ENCODE measurements at regions not wholly inside any gene's neighbourhood (a gene's known extent, or its start where the extent isn't known, plus 50 kb on each side); places are given as distances from the start of the nearest gene placed in this dataset.

- Histone ChIP-seq H3K27ac (ENCODE audit: low read depth, low read length) (no peak overlapping the region), H3K4me3 (ENCODE audit: low read depth, low read length) (no peak overlapping the region), H3K36me3 (ENCODE audit: control insufficient read depth, insufficient read depth, low read length) (no peaks in the 10 kb centered on the region), H3K9me3 (ENCODE audit: control insufficient read depth, insufficient read depth, low read length) (no peaks in the 10 kb centered on the region), H3K27me3 (ENCODE audit: control insufficient read depth, insufficient read depth, low read length) (no peaks in the 10 kb centered on the region), H3K9ac (ENCODE audit: low read depth, low read length) (no peak overlapping the region), H3K4me1 (ENCODE audit: control insufficient read depth, insufficient read depth, low read length) (peaks cover 10% of the 10 kb centered on the region; the same call in 1 of the 2 replicates)
These were observed 286.4 kb downstream of the PRDM5 start for GRCh38 chr4:120636120-120636630.

- peaks cover 10% of the 10 kb centered on the region; the same call in 1 of the 2 replicates for H3K4me1 ChIP-seq (ENCODE audit: control insufficient read depth, insufficient read depth, low read length)
- no peak overlapping the region for H3K27ac ChIP-seq (ENCODE audit: low read depth, low read length)
- H3K27me3 ChIP-seq (ENCODE audit: control insufficient read depth, insufficient read depth, low read length) = no peaks in the 10 kb centered on the region
- no peak overlapping the region for H3K4me3 ChIP-seq (ENCODE audit: low read depth, low read length)
- H3K9ac ChIP-seq (ENCODE audit: low read depth, low read length) = no peak overlapping the region
- H3K36me3 ChIP-seq (ENCODE audit: control insufficient read depth, insufficient read depth, low read length) = no peaks in the 10 kb centered on the region
- no peaks in the 10 kb centered on the region for H3K9me3 ChIP-seq (ENCODE audit: control insufficient read depth, insufficient read depth, low read length)
These were observed 288.7 kb downstream of the PRDM5 start for GRCh38 chr4:120633810-120634209.

- Histone ChIP-seq H3K36me3 (ENCODE audit: control insufficient read depth, insufficient read depth, low read length) (no peaks in the 10 kb centered on the region), H3K9ac (ENCODE audit: low read depth, low read length) (no peak overlapping the region), H3K4me3 (ENCODE audit: low read depth, low read length) (no peak overlapping the region), H3K27me3 (ENCODE audit: control insufficient read depth, insufficient read depth, low read length) (no peaks in the 10 kb centered on the region), H3K4me1 (ENCODE audit: control insufficient read depth, insufficient read depth, low read length) (peaks cover 5% of the 10 kb centered on the region; the same call in 1 of the 2 replicates), H3K27ac (ENCODE audit: low read depth, low read length) (no peak overlapping the region), H3K9me3 (ENCODE audit: control insufficient read depth, insufficient read depth, low read length) (no peaks in the 10 kb centered on the region)
These were observed 292.1 kb downstream of the PRDM5 start for GRCh38 chr4:120630427-120630826.

- no peaks in the 10 kb centered on the region for H3K27me3 ChIP-seq (ENCODE audit: control insufficient read depth, insufficient read depth, low read length)
- H3K9me3 ChIP-seq (ENCODE audit: control insufficient read depth, insufficient read depth, low read length) = no peaks in the 10 kb centered on the region
- no peak overlapping the region for H3K27ac ChIP-seq (ENCODE audit: low read depth, low read length)
- H3K4me1 ChIP-seq (ENCODE audit: control insufficient read depth, insufficient read depth, low read length) = peaks cover 2% of the 10 kb centered on the region; the same call in 1 of the 2 replicates
- H3K36me3 ChIP-seq (ENCODE audit: control insufficient read depth, insufficient read depth, low read length) = no peaks in the 10 kb centered on the region
- H3K9ac ChIP-seq (ENCODE audit: low read depth, low read length) = no peak overlapping the region
- no peak overlapping the region for H3K4me3 ChIP-seq (ENCODE audit: low read depth, low read length)
These were observed 292.9 kb downstream of the PRDM5 start for GRCh38 chr4:120629546-120630108.

GRCh38 chr4:120622601-120623000 lies 299.9 kb downstream of the PRDM5 start:
- H3K9ac ChIP-seq (ENCODE audit: low read depth, low read length) = no peak overlapping the region
- no peak overlapping the region for H3K27ac ChIP-seq (ENCODE audit: low read depth, low read length)
- no peak overlapping the region for H3K4me3 ChIP-seq (ENCODE audit: low read depth, low read length)
- no peaks in the 10 kb centered on the region for H3K9me3 ChIP-seq (ENCODE audit: control insufficient read depth, insufficient read depth, low read length)
- H3K27me3 ChIP-seq (ENCODE audit: control insufficient read depth, insufficient read depth, low read length) = no peaks in the 10 kb centered on the region
- H3K4me1 ChIP-seq (ENCODE audit: control insufficient read depth, insufficient read depth, low read length) = no peaks in the 10 kb centered on the region
- H3K36me3 ChIP-seq (ENCODE audit: control insufficient read depth, insufficient read depth, low read length) = no peaks in the 10 kb centered on the region

- no peak overlapping the region for H3K4me3 ChIP-seq (ENCODE audit: low read depth, low read length)
- H3K9me3 ChIP-seq (ENCODE audit: control insufficient read depth, insufficient read depth, low read length) = no peaks in the 10 kb centered on the region
- no peaks in the 10 kb centered on the region for H3K27me3 ChIP-seq (ENCODE audit: control insufficient read depth, insufficient read depth, low read length)
- no peaks in the 10 kb centered on the region for H3K4me1 ChIP-seq (ENCODE audit: control insufficient read depth, insufficient read depth, low read length)
- H3K27ac ChIP-seq (ENCODE audit: low read depth, low read length) = no peak overlapping the region
- no peaks in the 10 kb centered on the region for H3K36me3 ChIP-seq (ENCODE audit: control insufficient read depth, insufficient read depth, low read length)
- no peak overlapping the region for H3K9ac ChIP-seq (ENCODE audit: low read depth, low read length)
These were observed 305.4 kb downstream of the PRDM5 start for GRCh38 chr4:120617171-120617570.

- no peaks in the 10 kb centered on the region for H3K36me3 ChIP-seq (ENCODE audit: control insufficient read depth, insufficient read depth, low read length)
- no peak overlapping the region for H3K4me3 ChIP-seq (ENCODE audit: low read depth, low read length)
- H3K27ac ChIP-seq (ENCODE audit: low read depth, low read length) = no peak overlapping the region
- H3K27me3 ChIP-seq (ENCODE audit: control insufficient read depth, insufficient read depth, low read length) = no peaks in the 10 kb centered on the region
- no peaks in the 10 kb centered on the region for H3K9me3 ChIP-seq (ENCODE audit: control insufficient read depth, insufficient read depth, low read length)
- no peak overlapping the region for H3K9ac ChIP-seq (ENCODE audit: low read depth, low read length)
- H3K4me1 ChIP-seq (ENCODE audit: control insufficient read depth, insufficient read depth, low read length) = no peaks in the 10 kb centered on the region
These were observed 306.5 kb downstream of the PRDM5 start for GRCh38 chr4:120616041-120616440.

- no peaks in the 10 kb centered on the region for H3K4me1 ChIP-seq (ENCODE audit: control insufficient read depth, insufficient read depth, low read length)
- H3K27me3 ChIP-seq (ENCODE audit: control insufficient read depth, insufficient read depth, low read length) = no peaks in the 10 kb centered on the region
- H3K27ac ChIP-seq (ENCODE audit: low read depth, low read length) = no peak overlapping the region
- H3K36me3 ChIP-seq (ENCODE audit: control insufficient read depth, insufficient read depth, low read length) = no peaks in the 10 kb centered on the region
- no peak overlapping the region for H3K4me3 ChIP-seq (ENCODE audit: low read depth, low read length)
- no peaks in the 10 kb centered on the region for H3K9me3 ChIP-seq (ENCODE audit: control insufficient read depth, insufficient read depth, low read length)
- no peak overlapping the region for H3K9ac ChIP-seq (ENCODE audit: low read depth, low read length)
These were observed 308.7 kb downstream of the PRDM5 start for GRCh38 chr4:120613778-120614177.

- Histone ChIP-seq H3K9ac (ENCODE audit: low read depth, low read length) (no peak overlapping the region), H3K9me3 (ENCODE audit: control insufficient read depth, insufficient read depth, low read length) (peaks cover 12% of the 10 kb centered on the region), H3K4me1 (ENCODE audit: control insufficient read depth, insufficient read depth, low read length) (no peaks in the 10 kb centered on the region), H3K27ac (ENCODE audit: low read depth, low read length) (no peak overlapping the region), H3K4me3 (ENCODE audit: low read depth, low read length) (no peak overlapping the region), H3K27me3 (ENCODE audit: control insufficient read depth, insufficient read depth, low read length) (no peaks in the 10 kb centered on the region), H3K36me3 (ENCODE audit: control insufficient read depth, insufficient read depth, low read length) (no peaks in the 10 kb centered on the region)
These were observed 311.4 kb downstream of the PRDM5 start for GRCh38 chr4:120611092-120611491.

- Histone ChIP-seq H3K4me3 (ENCODE audit: low read depth, low read length) (no peak overlapping the region), H3K27me3 (ENCODE audit: control insufficient read depth, insufficient read depth, low read length) (no peaks in the 10 kb centered on the region), H3K27ac (ENCODE audit: low read depth, low read length) (no peak overlapping the region), H3K9me3 (ENCODE audit: control insufficient read depth, insufficient read depth, low read length) (no peaks in the 10 kb centered on the region), H3K4me1 (ENCODE audit: control insufficient read depth, insufficient read depth, low read length) (no peaks in the 10 kb centered on the region), H3K9ac (ENCODE audit: low read depth, low read length) (no peak overlapping the region), H3K36me3 (ENCODE audit: control insufficient read depth, insufficient read depth, low read length) (no peaks in the 10 kb centered on the region)
These were observed 331.5 kb downstream of the PRDM5 start for GRCh38 chr4:120591038-120591437.

GRCh38 chr4:120589787-120590186 lies 332.7 kb downstream of the PRDM5 start:
- Histone ChIP-seq H3K4me1 (ENCODE audit: control insufficient read depth, insufficient read depth, low read length) (no peaks in the 10 kb centered on the region), H3K27me3 (ENCODE audit: control insufficient read depth, insufficient read depth, low read length) (no peaks in the 10 kb centered on the region), H3K36me3 (ENCODE audit: control insufficient read depth, insufficient read depth, low read length) (no peaks in the 10 kb centered on the region), H3K9me3 (ENCODE audit: control insufficient read depth, insufficient read depth, low read length) (no peaks in the 10 kb centered on the region), H3K27ac (ENCODE audit: low read depth, low read length) (no peak overlapping the region), H3K9ac (ENCODE audit: low read depth, low read length) (no peak overlapping the region), H3K4me3 (ENCODE audit: low read depth, low read length) (no peak overlapping the region)

Measured in HUES48 (cell line).